ENCODE measurements at regions not wholly inside any gene's neighbourhood (a gene's known extent, or its start where the extent isn't known, plus 50 kb on each side); places are given as distances from the start of the nearest gene placed in this dataset.

GRCh38 chr12:65615118-65615517 is 209.2 kb upstream of the HMGA2 start:
- no peak for TF ChIP-seq ZNF274 (IDR thresholded peaks at IDR 0.05; ENCODE audit: low read depth, low read length)
- no peak overlapping the region for H3K4me3 ChIP-seq (ENCODE audit: low read length)

- no peak for TF ChIP-seq ZNF274 (IDR thresholded peaks at IDR 0.05; ENCODE audit: low read depth, low read length)
Observed at GRCh38 chr12:65616022-65616421, 208.3 kb upstream of the HMGA2 start.

GRCh38 chr12:65618588-65618987 is 205.7 kb upstream of the HMGA2 start:
- H3K4me3 ChIP-seq (ENCODE audit: low read length), result no peak overlapping the region
- TF ChIP-seq ZNF274 (IDR thresholded peaks at IDR 0.05; ENCODE audit: low read depth, low read length), result no peak

More at GRCh38 chr12:65616022-65616421, 208.3 kb upstream of the HMGA2 start:
- no peak overlapping the region for H3K4me3 ChIP-seq (ENCODE audit: low read length)

GRCh38 chr12:65619018-65619417 is 205.3 kb upstream of the HMGA2 start:
- H3K4me3 ChIP-seq (ENCODE audit: low read length), result no peak overlapping the region
- TF ChIP-seq ZNF274 (IDR thresholded peaks at IDR 0.05; ENCODE audit: low read depth, low read length), result no peak

GRCh38 chr12:65620046-65620445 is 204.2 kb upstream of the HMGA2 start:
- no peak overlapping the region for H3K4me3 ChIP-seq (ENCODE audit: low read length)
- no peak for TF ChIP-seq ZNF274 (IDR thresholded peaks at IDR 0.05; ENCODE audit: low read depth, low read length)

- no peak for TF ChIP-seq ZNF274 (IDR thresholded peaks at IDR 0.05; ENCODE audit: low read depth, low read length)
- H3K4me3 ChIP-seq (ENCODE audit: low read length), result no peak overlapping the region
Observed at GRCh38 chr12:65622056-65622455, 202.2 kb upstream of the HMGA2 start.

- H3K4me3 ChIP-seq (ENCODE audit: low read length), result no peak overlapping the region
- no peak for TF ChIP-seq ZNF274 (IDR thresholded peaks at IDR 0.05; ENCODE audit: low read depth, low read length)
Observed at GRCh38 chr12:65623507-65623906, 200.8 kb upstream of the HMGA2 start.

- no peak for TF ChIP-seq ZNF274 (IDR thresholded peaks at IDR 0.05; ENCODE audit: low read depth, low read length)
- no peak overlapping the region for H3K4me3 ChIP-seq (ENCODE audit: low read length)
Observed at GRCh38 chr12:65624554-65625086, 199.7 kb upstream of the HMGA2 start.

- H3K4me3 ChIP-seq (ENCODE audit: low read length), result no peak overlapping the region
- TF ChIP-seq ZNF274 (IDR thresholded peaks at IDR 0.05; ENCODE audit: low read depth, low read length), result no peak
Observed at GRCh38 chr12:65628061-65628460, 196.2 kb upstream of the HMGA2 start.

GRCh38 chr12:65630555-65630954 is 193.7 kb upstream of the HMGA2 start:
- TF ChIP-seq ZNF274 (IDR thresholded peaks at IDR 0.05; ENCODE audit: low read depth, low read length), result no peak
- no peak overlapping the region for H3K4me3 ChIP-seq (ENCODE audit: low read length)

- H3K4me3 ChIP-seq (ENCODE audit: low read length), result no peak overlapping the region
- no peak for TF ChIP-seq ZNF274 (IDR thresholded peaks at IDR 0.05; ENCODE audit: low read depth, low read length)
Observed at GRCh38 chr12:65631621-65632111, 192.6 kb upstream of the HMGA2 start.

- H3K4me3 ChIP-seq (ENCODE audit: low read length), result no peak overlapping the region
- TF ChIP-seq ZNF274 (IDR thresholded peaks at IDR 0.05; ENCODE audit: low read depth, low read length), result no peak
Observed at GRCh38 chr12:65632131-65632855, 192.0 kb upstream of the HMGA2 start.

GRCh38 chr12:65634061-65634460 is 190.2 kb upstream of the HMGA2 start:
- no peak for TF ChIP-seq ZNF274 (IDR thresholded peaks at IDR 0.05; ENCODE audit: low read depth, low read length)
- no peak overlapping the region for H3K4me3 ChIP-seq (ENCODE audit: low read length)

GRCh38 chr12:65634626-65635331 is 189.5 kb upstream of the HMGA2 start:
- no peak for TF ChIP-seq ZNF274 (IDR thresholded peaks at IDR 0.05; ENCODE audit: low read depth, low read length)
- no peak overlapping the region for H3K4me3 ChIP-seq (ENCODE audit: low read length)

GRCh38 chr12:65636436-65636835 is 187.8 kb upstream of the HMGA2 start:
- no peak overlapping the region for H3K4me3 ChIP-seq (ENCODE audit: low read length)
- TF ChIP-seq ZNF274 (IDR thresholded peaks at IDR 0.05; ENCODE audit: low read depth, low read length), result no peak

Data from GM08714 (cell line).